Loucy (cell line): ENCODE measurements at regions not wholly inside any gene's neighbourhood (a gene's known extent, or its start where the extent isn't known, plus 50 kb on each side); places are given as distances from the start of the nearest gene placed in this dataset.

Experiments
- H2AFZ ChIP-seq: fragments of 200-600 bp; sonication (generic); 2 replicates; pipeline ENCODE4 v1.6.0; 2016; ENCODE audit warnings: antibody characterized with exemption, mild to moderate bottlenecking, low read length, moderate library complexity
- H3F3A ChIP-seq: fragments of 200-600 bp; 2 replicates; pipeline ENCODE4 v1.6.0; 2016; ENCODE audit warnings: antibody characterized with exemption, low read depth, mild to moderate bottlenecking
- H3K27me3 ChIP-seq: fragments of 200-600 bp; sonication (generic); 2 replicates; pipeline ENCODE4 v1.6.1; 2014; ENCODE audit warnings: low read length, mild to moderate bottlenecking; ENCODE audit not compliant: insufficient read depth, poor library complexity, severe bottlenecking
- H3K36me3 ChIP-seq: fragments of 200-600 bp; sonication (generic); 2 replicates; pipeline ENCODE4 v1.6.1; 2016; ENCODE audit warnings: low read length; ENCODE audit not compliant: insufficient read depth
- H3K4me1 ChIP-seq: fragments of 200-600 bp; sonication (generic); 2 replicates; pipeline ENCODE4 v1.5.1; 2014; ENCODE audit warnings: low read length, mild to moderate bottlenecking; ENCODE audit not compliant: insufficient read depth, poor library complexity, severe bottlenecking
- H3K4me2 ChIP-seq: fragments of 200-600 bp; sonication (generic); 2 replicates; pipeline ENCODE4 v1.6.0; 2014; ENCODE audit warnings: antibody characterized with exemption, low read length, low read depth, mild to moderate bottlenecking; ENCODE audit not compliant: poor library complexity, severe bottlenecking
- H3K4me3 ChIP-seq: fragments of 200-600 bp; sonication (generic); 2 replicates; pipeline ENCODE4 v1.5.1; 2014; ENCODE audit warnings: low read length, mild to moderate bottlenecking, mixed read lengths; ENCODE audit not compliant: poor library complexity, severe bottlenecking
- H3K79me2 ChIP-seq: fragments of 200-600 bp; sonication (generic); 2 replicates; pipeline ENCODE4 v1.6.1; 2014; ENCODE audit warnings: low read length; ENCODE audit not compliant: insufficient read depth
- H3K9ac ChIP-seq: fragments of 200-600 bp; sonication (generic); 2 replicates; pipeline ENCODE4 v1.6.0; 2014; ENCODE audit warnings: mild to moderate bottlenecking, low read depth, low read length, moderate library complexity; ENCODE audit not compliant: poor library complexity, severe bottlenecking
- H3K9me2 ChIP-seq: fragments of 200-600 bp; sonication (generic); replicated peaks from 2 replicates; pipeline ENCODE4 v1.6.1; 2016; ENCODE audit warnings: low read depth, low read length, mixed read lengths
- H3K9me3 ChIP-seq: fragments of 200-600 bp; sonication (generic); 2 replicates; pipeline ENCODE4 v1.6.1; 2014; ENCODE audit warnings: mild to moderate bottlenecking, antibody characterized with exemption, low read length, low read depth; ENCODE audit not compliant: insufficient read depth
- H4K20me1 ChIP-seq: fragments of 200-600 bp; sonication (generic); 2 replicates; pipeline ENCODE4 v1.6.0; 2014; ENCODE audit warnings: antibody characterized with exemption, low read length, mild to moderate bottlenecking; ENCODE audit not compliant: insufficient read depth, poor library complexity, severe bottlenecking
- CTCF ChIP-seq: fragments of 200-600 bp; sonication (generic); conservative IDR thresholded peaks from 2 replicates; pipeline ENCODE4 v1.5.1; 2014; ENCODE audit warnings: mild to moderate bottlenecking, antibody characterized with exemption, low read length
- EZH2phosphoT487 ChIP-seq: fragments of 200-600 bp; IDR thresholded peaks from 2 replicates; pipeline ENCODE4 v1.6.1; 2018; ENCODE audit warnings: antibody characterized with exemption, mild to moderate bottlenecking, moderate library complexity, borderline replicate concordance

- no peak overlapping the region for H3K4me3 ChIP-seq
- H3F3A ChIP-seq = peaks cover 7% of the 10 kb centered on the region
- no peak overlapping the region for H3K4me2 ChIP-seq
- H3K79me2 ChIP-seq = no peaks in the 10 kb centered on the region
- no peaks in the 10 kb centered on the region for H3K9me2 ChIP-seq
- H3K27me3 ChIP-seq = no peaks in the 10 kb centered on the region
- no peaks in the 10 kb centered on the region for H3K36me3 ChIP-seq
- TF ChIP-seq EZH2phosphoT487 = no peak
- TF ChIP-seq CTCF = no peak
- H4K20me1 ChIP-seq = no peaks in the 10 kb centered on the region
- no peak overlapping the region for H2AFZ ChIP-seq
- H3K4me1 ChIP-seq = peaks cover 34% of the 10 kb centered on the region
- no peaks in the 10 kb centered on the region for H3K9me3 ChIP-seq
- no peak overlapping the region for H3K9ac ChIP-seq
Measured at GRCh38 chr10:2918489-2918888, 148.9 kb upstream of the PFKP start.

GRCh38 chr10:2917926-2918325 lies 149.4 kb upstream of the PFKP start:
- TF ChIP-seq EZH2phosphoT487 (no peak), CTCF (no peak)
- no peak overlapping the region for H2AFZ ChIP-seq

GRCh38 chr10:2915412-2915811 lies 151.9 kb upstream of the PFKP start:
- no peak overlapping the region for H2AFZ ChIP-seq
- no peaks in the 10 kb centered on the region for H3K79me2 ChIP-seq
- peaks cover 5% of the 10 kb centered on the region for H3F3A ChIP-seq
- no peaks in the 10 kb centered on the region for H4K20me1 ChIP-seq
- H3K4me1 ChIP-seq = peaks cover 34% of the 10 kb centered on the region
- no peak overlapping the region for H3K9ac ChIP-seq
- no peak for TF ChIP-seq CTCF
- TF ChIP-seq EZH2phosphoT487 = no peak
- H3K4me3 ChIP-seq = no peak overlapping the region
- H3K27me3 ChIP-seq = no peaks in the 10 kb centered on the region
- H3K9me3 ChIP-seq = no peaks in the 10 kb centered on the region
- H3K9me2 ChIP-seq = no peaks in the 10 kb centered on the region
- no peaks in the 10 kb centered on the region for H3K36me3 ChIP-seq
- H3K4me2 ChIP-seq = no peak overlapping the region

More at GRCh38 chr10:2917926-2918325, 149.4 kb upstream of the PFKP start:
- Histone ChIP-seq H3K9me3 (no peaks in the 10 kb centered on the region), H3K4me2 (no peak overlapping the region), H3K27me3 (no peaks in the 10 kb centered on the region), H3K9ac (no peak overlapping the region), H3K36me3 (no peaks in the 10 kb centered on the region), H3K4me1 (peaks cover 30% of the 10 kb centered on the region), H4K20me1 (no peaks in the 10 kb centered on the region), H3K4me3 (no peak overlapping the region), H3F3A (peaks cover 7% of the 10 kb centered on the region), H3K79me2 (no peaks in the 10 kb centered on the region), H3K9me2 (no peaks in the 10 kb centered on the region)
